HL-60 (cell line): ENCODE measurements at regions not wholly inside any gene's neighbourhood (a gene's known extent, or its start where the extent isn't known, plus 50 kb on each side); places are given as distances from the start of the nearest gene placed in this dataset.
"Not testable (repeated sequence)": the region's sequence is repeated elsewhere in the genome, so short reads cannot be mapped to it uniquely, and the experiment has no call there.

ENCODE experiments used
- CTCF ChIP-seq: IDR thresholded peaks from one replicate; pipeline ENCODE4 v1.5.1; 2011; ENCODE audit warnings: low read length, control low read depth, inconsistent platforms; ENCODE audit not compliant: insufficient read depth
- GABPA ChIP-seq: IDR thresholded peaks from 2 replicates; pipeline ENCODE4 v1.6.1; 2012; ENCODE audit warnings: low read depth
- POLR2AphosphoS5 ChIP-seq: IDR thresholded peaks from 2 replicates; pipeline ENCODE4 v1.6.1; 2012; ENCODE audit warnings: low read depth
- SPI1 ChIP-seq: IDR thresholded peaks from 2 replicates; pipeline ENCODE4 v1.6.1; 2012; ENCODE audit warnings: low read depth, mild to moderate bottlenecking, borderline replicate concordance
- TF ChIP-seq, protein P1 (sequence below): IDR thresholded peaks from 2 replicates; pipeline ENCODE4 v1.6.1; 2012; ENCODE audit warnings: low read depth; ENCODE audit not compliant: insufficient replicate concordance

- not testable (repeated sequence) for TF ChIP-seq CTCF, SPI1, POLR2AphosphoS5, GABPA
- TF ChIP-seq, protein P1, sequence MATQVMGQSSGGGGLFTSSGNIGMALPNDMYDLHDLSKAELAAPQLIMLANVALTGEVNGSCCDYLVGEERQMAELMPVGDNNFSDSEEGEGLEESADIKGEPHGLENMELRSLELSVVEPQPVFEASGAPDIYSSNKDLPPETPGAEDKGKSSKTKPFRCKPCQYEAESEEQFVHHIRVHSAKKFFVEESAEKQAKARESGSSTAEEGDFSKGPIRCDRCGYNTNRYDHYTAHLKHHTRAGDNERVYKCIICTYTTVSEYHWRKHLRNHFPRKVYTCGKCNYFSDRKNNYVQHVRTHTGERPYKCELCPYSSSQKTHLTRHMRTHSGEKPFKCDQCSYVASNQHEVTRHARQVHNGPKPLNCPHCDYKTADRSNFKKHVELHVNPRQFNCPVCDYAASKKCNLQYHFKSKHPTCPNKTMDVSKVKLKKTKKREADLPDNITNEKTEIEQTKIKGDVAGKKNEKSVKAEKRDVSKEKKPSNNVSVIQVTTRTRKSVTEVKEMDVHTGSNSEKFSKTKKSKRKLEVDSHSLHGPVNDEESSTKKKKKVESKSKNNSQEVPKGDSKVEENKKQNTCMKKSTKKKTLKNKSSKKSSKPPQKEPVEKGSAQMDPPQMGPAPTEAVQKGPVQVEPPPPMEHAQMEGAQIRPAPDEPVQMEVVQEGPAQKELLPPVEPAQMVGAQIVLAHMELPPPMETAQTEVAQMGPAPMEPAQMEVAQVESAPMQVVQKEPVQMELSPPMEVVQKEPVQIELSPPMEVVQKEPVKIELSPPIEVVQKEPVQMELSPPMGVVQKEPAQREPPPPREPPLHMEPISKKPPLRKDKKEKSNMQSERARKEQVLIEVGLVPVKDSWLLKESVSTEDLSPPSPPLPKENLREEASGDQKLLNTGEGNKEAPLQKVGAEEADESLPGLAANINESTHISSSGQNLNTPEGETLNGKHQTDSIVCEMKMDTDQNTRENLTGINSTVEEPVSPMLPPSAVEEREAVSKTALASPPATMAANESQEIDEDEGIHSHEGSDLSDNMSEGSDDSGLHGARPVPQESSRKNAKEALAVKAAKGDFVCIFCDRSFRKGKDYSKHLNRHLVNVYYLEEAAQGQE, result not testable (repeated sequence)
These were observed 370.7 kb downstream of the LRRIQ3 start for GRCh38 chr1:73827283-73827682.
